CD4-positive, alpha-beta T cell treated with Interleukin-17A for 1 hour (primary cell): ENCODE measurements at regions not wholly inside any gene's neighbourhood (a gene's known extent, or its start where the extent isn't known, plus 50 kb on each side); places are given as distances from the start of the nearest gene placed in this dataset.

ENCODE experiments used
- DNase-seq: peaks from one replicate; pipeline ENCODE4 v3.0.0-alpha.2; 2020

GRCh38 chr10:111360260-111360925 lies 283.6 kb downstream of the ADRA2A start:
- DNase-seq = peak; percentile 6

- DNase-seq = no peak
Observed at GRCh38 chr10:111367531-111367930, 290.7 kb downstream of the ADRA2A start.

GRCh38 chr10:111370101-111370500 lies 293.3 kb downstream of the ADRA2A start:
- DNase-seq = no peak

DNA sequence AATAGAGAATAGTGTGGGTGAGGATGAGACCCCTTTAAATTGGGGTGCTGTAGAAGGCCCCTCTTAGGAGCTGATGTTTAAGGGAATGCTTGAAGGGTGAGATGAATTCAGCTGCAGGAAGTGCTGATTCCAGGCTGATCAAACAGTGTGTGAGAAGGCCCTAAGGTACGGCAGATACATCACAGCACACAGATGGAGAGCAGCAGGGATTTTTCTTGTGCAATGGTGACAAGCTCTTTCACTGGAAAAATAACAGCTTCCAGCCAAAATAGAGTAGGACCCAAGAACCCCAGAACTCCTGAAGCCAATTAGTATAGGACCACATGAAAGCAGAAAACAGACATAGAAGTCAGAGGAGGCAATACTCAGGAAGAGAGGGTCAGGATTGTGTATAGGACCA lies 296.9 kb downstream of the ADRA2A start:
- DNase-seq = no peak

DNA sequence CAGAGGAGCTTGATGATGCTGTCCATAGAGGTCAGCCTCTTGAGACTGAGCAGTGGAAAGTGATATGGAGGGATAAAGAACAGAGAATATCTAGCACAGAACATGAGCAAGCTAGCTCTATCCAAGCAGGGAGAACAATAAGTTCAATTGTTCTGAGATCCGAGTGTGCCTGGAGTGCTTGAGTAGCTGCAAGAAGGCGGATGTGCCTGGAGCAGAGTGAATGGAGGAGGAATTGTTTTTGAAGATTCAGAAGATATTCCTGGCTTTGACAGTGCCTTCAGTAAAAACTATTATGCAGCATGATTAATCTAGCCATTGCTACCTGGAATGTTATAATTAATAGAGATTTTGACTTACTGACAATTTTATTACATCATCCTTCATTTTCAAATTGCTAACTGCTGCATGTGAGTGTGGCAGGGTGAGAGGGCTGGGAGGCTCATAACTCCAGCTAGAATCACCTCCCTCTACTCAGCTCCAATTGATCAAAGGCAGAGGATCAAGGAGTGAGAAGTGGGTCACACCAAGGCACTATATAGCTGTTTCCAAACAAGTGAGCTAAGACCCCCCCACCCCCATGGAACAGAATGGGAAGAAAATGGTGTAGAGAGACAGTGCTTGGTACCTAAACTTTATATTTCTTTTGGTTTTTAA lies 302.8 kb downstream of the ADRA2A start:
- DNase-seq = no peak

GRCh38 chr10:111384556-111384955 lies 307.7 kb downstream of the ADRA2A start:
- DNase-seq = no peak

GRCh38 chr10:111390813-111391563 lies 314.2 kb downstream of the ADRA2A start:
- no peak for DNase-seq

DNA sequence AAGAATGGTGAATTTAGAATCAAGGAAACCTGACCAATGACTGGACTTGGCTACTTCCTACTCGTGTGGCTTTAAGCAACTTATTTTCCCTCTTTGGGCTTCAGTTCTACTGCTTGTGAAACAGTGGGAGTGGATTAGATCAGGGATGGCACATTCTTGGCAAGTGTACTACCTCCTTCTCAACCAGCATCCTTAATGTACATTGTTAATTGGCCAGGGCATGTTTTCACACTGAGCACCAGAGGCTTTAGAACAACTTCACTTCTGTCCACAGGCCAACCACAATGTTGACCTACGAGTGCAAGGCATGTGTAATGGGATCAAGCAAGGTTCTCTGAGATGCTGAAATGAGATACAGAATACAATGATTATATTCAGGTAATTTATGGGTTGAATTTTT lies 315.3 kb downstream of the ADRA2A start:
- DNase-seq = no peak

- no peak for DNase-seq
Observed at GRCh38 chr10:111392910-111393309, 316.1 kb downstream of the ADRA2A start.

GRCh38 chr10:111410740-111411139 lies 333.9 kb downstream of the ADRA2A start:
- DNase-seq = no peak

GRCh38 chr10:111425459-111425858 lies 348.6 kb downstream of the ADRA2A start:
- no peak for DNase-seq

DNA sequence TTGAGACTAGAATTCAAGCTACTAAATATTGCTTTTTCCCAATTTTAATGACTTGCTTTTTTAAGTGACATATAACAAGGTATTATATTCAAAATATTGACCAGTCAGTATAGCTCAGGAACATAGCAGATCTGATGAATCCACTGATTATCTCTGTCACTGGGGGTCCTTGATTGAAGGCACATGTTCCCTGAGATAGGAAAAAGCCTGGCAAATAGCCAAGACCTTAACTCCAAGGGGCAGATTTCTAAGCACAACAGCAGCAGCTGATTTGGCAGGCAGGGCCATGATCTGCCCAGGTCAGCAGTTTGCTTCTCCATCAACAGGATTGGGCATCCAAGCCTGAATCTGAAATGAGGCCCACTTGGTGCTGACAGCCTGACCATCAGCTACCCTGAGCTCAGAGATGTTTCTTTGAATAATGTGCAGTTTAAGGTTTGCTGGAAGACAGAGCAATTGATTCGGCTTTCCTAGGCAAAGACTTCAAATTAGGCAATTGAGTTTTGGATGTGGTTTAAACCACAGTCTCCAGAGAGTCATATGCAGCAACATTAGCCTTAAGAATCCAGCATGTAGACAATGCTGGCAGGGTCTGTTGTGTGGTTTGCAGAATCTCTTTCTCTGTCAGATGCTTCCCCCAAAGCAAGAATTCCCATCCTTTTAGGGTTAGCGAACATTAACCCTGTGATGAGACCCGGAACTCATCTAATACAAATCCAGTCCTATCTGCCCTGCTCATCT lies 352.6 kb downstream of the ADRA2A start:
- no peak for DNase-seq

- no peak for DNase-seq
Observed at GRCh38 chr10:111430070-111430469, 353.2 kb downstream of the ADRA2A start.

DNA sequence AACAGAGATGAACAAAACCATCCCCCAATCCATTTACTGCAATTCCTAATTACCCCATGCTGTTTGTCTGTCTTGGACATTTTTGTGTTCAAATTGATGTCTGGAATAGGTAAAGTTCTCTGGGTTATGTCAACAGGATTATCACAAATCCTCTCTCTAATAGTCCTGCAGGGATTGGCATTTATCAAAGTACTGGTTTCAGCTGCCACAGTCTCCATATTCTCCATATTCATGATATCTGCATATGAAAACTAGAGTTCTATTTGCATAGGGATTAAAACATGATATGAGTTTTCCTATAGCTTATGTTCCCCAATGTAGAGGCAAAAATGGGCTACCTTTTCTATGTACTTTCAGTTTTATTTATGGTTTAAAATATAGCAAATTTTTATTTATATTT lies 355.8 kb downstream of the ADRA2A start:
- no peak for DNase-seq

- DNase-seq = no peak
Observed at GRCh38 chr10:111435871-111436270, 359.0 kb downstream of the ADRA2A start.

- DNase-seq = no peak
Observed at GRCh38 chr10:111439034-111439842, 362.4 kb downstream of the ADRA2A start.

- no peak for DNase-seq
Observed at GRCh38 chr10:111440501-111440900, 363.7 kb downstream of the ADRA2A start.

DNA sequence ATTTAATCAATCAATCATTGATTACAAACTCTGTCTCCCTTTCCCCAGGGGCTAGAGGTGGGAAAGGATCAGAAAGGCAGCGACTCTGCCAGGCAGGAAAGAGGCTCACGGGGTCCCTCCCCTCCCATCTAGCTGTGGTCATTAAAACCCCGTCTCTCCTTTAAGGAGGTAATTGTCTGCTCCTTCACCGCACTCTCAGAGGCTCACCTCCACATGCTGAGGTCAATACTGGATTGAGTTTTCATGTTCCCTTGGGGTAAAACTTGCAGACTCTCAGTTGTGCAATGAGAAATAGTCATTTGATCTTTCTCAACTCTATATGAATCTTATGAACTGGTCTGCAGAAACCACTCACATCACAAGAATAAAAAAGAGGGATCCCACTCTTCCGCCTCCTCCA lies 368.8 kb downstream of the ADRA2A start:
- DNase-seq = no peak

- no peak for DNase-seq
Observed at GRCh38 chr10:111446966-111447365, 370.1 kb downstream of the ADRA2A start.

- no peak for DNase-seq
Observed at GRCh38 chr10:111452153-111452552, 375.3 kb downstream of the ADRA2A start.

- DNase-seq = no peak
Observed at GRCh38 chr10:111455776-111456426, 379.1 kb downstream of the ADRA2A start.

DNA sequence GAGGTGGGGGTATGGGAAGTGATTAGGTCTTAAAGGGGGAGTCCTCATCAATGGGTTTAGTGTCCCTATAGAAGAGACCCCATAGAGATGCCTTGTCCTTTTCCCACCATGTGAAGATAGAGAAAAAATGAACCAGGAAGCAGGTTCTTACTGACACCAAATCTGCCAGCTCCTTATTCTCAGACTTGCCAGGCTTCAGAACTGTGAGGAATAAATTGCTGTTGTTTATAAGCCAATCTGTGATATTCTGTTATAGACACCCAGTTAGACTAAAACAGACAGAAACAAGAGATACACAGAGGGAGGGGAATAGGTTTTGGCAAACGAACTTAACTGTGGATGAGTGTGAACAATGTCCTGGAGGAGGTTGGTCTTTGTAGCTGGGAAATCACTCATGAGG lies 381.4 kb downstream of the ADRA2A start:
- no peak for DNase-seq
